ENCODE measurements at regions not wholly inside any gene's neighbourhood (a gene's known extent, or its start where the extent isn't known, plus 50 kb on each side); places are given as distances from the start of the nearest gene placed in this dataset.

GRCh38 chr13:59103004-59103768, 1060.5 kb downstream of the DIAPH3 start:
- ChIA-PET CTCF (no interaction called here), POLR2A (no interaction called here)
- DNase-seq (ENCODE audit: extremely low spot score) = no peak
- TF ChIP-seq, protein P1, sequence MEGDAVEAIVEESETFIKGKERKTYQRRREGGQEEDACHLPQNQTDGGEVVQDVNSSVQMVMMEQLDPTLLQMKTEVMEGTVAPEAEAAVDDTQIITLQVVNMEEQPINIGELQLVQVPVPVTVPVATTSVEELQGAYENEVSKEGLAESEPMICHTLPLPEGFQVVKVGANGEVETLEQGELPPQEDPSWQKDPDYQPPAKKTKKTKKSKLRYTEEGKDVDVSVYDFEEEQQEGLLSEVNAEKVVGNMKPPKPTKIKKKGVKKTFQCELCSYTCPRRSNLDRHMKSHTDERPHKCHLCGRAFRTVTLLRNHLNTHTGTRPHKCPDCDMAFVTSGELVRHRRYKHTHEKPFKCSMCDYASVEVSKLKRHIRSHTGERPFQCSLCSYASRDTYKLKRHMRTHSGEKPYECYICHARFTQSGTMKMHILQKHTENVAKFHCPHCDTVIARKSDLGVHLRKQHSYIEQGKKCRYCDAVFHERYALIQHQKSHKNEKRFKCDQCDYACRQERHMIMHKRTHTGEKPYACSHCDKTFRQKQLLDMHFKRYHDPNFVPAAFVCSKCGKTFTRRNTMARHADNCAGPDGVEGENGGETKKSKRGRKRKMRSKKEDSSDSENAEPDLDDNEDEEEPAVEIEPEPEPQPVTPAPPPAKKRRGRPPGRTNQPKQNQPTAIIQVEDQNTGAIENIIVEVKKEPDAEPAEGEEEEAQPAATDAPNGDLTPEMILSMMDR (IDR thresholded peaks at IDR 0.05; ENCODE audit: control extremely low read depth, extremely low read depth, low read depth, missing control alignments) = no peak

DNA sequence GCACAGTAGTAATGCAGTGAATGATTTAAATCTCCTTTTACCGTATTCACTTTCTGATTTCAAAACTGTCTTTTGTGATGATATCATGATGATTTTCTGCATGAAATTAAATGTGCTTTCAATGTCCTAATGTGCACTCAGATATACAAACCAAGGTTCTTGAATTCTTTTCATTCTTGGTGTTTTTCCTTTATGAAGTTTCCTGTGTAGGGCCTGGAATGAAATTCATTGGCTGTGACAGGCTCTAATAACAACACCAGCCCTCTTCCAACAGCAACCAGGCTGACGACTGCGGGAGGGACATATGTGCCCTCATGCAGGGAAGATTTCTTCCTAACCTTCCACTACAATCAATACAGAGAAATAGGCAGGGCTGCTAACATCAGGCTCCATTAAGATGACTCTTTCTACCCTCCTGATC, 1052.0 kb downstream of the DIAPH3 start:
- TF ChIP-seq, protein P1 (IDR thresholded peaks at IDR 0.05; ENCODE audit: control extremely low read depth, extremely low read depth, low read depth, missing control alignments) = no peak
- ChIA-PET POLR2A (no interaction called here), CTCF (no interaction called here)
- no peak for DNase-seq (ENCODE audit: extremely low spot score)

- TF ChIP-seq, protein P1 (IDR thresholded peaks at IDR 0.05; ENCODE audit: control extremely low read depth, extremely low read depth, low read depth, missing control alignments) = no peak
- ChIA-PET CTCF (no interaction called here), POLR2A (no interaction called here)
- DNase-seq (ENCODE audit: extremely low spot score) = no peak
Measured at GRCh38 chr13:59112221-59112718, 1051.5 kb downstream of the DIAPH3 start.

DNA sequence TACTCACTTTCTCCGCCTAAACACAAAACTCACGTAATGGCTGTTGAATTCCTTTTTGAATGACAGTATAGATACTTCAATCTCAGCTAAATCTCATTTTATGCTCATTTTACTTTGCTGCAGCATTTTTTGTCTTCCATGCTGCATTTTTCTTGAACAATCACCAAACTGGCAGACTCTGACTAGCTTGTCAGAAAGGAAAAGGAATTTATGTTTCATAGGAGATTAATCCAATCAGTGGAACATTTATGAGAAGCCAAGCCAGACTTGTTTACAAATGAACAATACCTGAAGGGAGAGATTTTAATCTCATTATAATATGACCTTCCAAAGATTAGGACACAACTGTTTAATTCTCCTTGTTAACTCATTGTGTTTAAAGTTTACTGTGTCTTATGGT, 1044.3 kb downstream of the DIAPH3 start:
- TF ChIP-seq, protein P1 (IDR thresholded peaks at IDR 0.05; ENCODE audit: control extremely low read depth, extremely low read depth, low read depth, missing control alignments) = no peak
- POLR2A ChIA-PET = no interaction called here
- CTCF ChIA-PET = interaction anchor here (1.0 kb wide), 1 partner anchor 26 kb away, joined by 3 read pairs; no protein-coding TSS in a partner anchor
- no peak for DNase-seq (ENCODE audit: extremely low spot score)

GRCh38 chr13:59120297-59120843, 1043.4 kb downstream of the DIAPH3 start:
- ChIA-PET POLR2A (no interaction called here), CTCF (interaction anchor here (1.0 kb wide), 1 partner anchor 18 kb away, joined by 3 read pairs; no protein-coding TSS in a partner anchor)
- no peak for DNase-seq (ENCODE audit: extremely low spot score)
- TF ChIP-seq, protein P1 (IDR thresholded peaks at IDR 0.05; ENCODE audit: control extremely low read depth, extremely low read depth, low read depth, missing control alignments) = no peak

DNA sequence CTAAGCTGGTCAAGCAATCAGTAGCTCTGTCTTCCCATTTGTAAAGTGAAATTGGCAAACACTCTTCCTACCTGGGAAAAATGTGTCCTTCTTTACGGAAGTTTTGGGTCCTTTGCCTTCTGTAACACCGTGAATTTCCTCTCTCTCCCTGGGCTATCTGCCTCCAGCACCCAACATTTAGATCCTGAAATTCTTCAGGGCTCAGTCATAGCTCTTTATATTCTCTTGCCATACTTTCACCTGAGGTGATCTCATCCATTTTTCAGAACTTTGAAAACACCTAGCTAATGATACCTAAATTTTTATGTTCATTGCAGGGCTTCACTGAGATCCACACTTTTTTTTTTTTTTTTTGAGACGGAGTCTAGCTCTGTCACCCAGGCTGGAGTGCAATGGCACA, 1042.2 kb downstream of the DIAPH3 start:
- POLR2A ChIA-PET = no interaction called here
- no peak for DNase-seq (ENCODE audit: extremely low spot score)
- CTCF ChIA-PET = no interaction called here
- TF ChIP-seq, protein P1 (IDR thresholded peaks at IDR 0.05; ENCODE audit: control extremely low read depth, extremely low read depth, low read depth, missing control alignments) = no peak
